Cardiac fibroblast (primary cell): ENCODE measurements at regions not wholly inside any gene's neighbourhood (a gene's known extent, or its start where the extent isn't known, plus 50 kb on each side); places are given as distances from the start of the nearest gene placed in this dataset.

ENCODE experiments used
- DNase-seq, 2 donors: peaks; one replicate each; pipeline versions ENCODE4 v3.0.0 to v3.0.0-alpha.2; 2010; ENCODE audit warnings: low read depth in 2 of 2
- H3K4me3 ChIP-seq, 2 donors: replicated peaks in 1 of 2; 1 replicate in 1 of 2; 2 replicates in 1 of 2; pipeline ENCODE4 v1.5.1; 2011; ENCODE audit warnings: low read depth in 2 of 2, low read length in 2 of 2, mild to moderate bottlenecking in 2 of 2, moderate library complexity in 1 of 2
- CTCF ChIP-seq: IDR thresholded peaks from one replicate; pipeline ENCODE4 v1.5.1; 2011; ENCODE audit warnings: low read depth, mild to moderate bottlenecking, low read length, inconsistent platforms

GRCh38 chr9:14007190-14007769 lies 306.7 kb downstream of the NFIB start:
- H3K4me3 ChIP-seq: no peak overlapping the region
- TF ChIP-seq CTCF: no peak
- no peak for DNase-seq

GRCh38 chr9:14006386-14007187 lies 307.4 kb downstream of the NFIB start:
- TF ChIP-seq CTCF: no peak
- DNase-seq: no peak
- no peak overlapping the region for H3K4me3 ChIP-seq

- DNase-seq: no peak
- TF ChIP-seq CTCF: no peak
- H3K4me3 ChIP-seq: no peak overlapping the region
These were observed 309.8 kb downstream of the NFIB start for GRCh38 chr9:14004110-14004509.

GRCh38 chr9:13994240-13994639 lies 319.7 kb downstream of the NFIB start:
- no peak for DNase-seq
- TF ChIP-seq CTCF: no peak
- H3K4me3 ChIP-seq: no peak overlapping the region

GRCh38 chr9:13993632-13994185 lies 320.2 kb downstream of the NFIB start:
- no peak for TF ChIP-seq CTCF
- no peak for DNase-seq
- H3K4me3 ChIP-seq: no peak overlapping the region

- H3K4me3 ChIP-seq: no peak overlapping the region
- TF ChIP-seq CTCF: no peak
- DNase-seq: peak; percentile 25 to 61
These were observed 321.5 kb downstream of the NFIB start for GRCh38 chr9:13992138-13993088.
